GM13977 (cell line): ENCODE measurements at regions not wholly inside any gene's neighbourhood (a gene's known extent, or its start where the extent isn't known, plus 50 kb on each side); places are given as distances from the start of the nearest gene placed in this dataset.

ENCODE experiments used
- DNase-seq: peaks from one replicate; pipeline ENCODE4 v3.0.0; 2012; ENCODE audit warnings: low spot score
- CTCF ChIP-seq: IDR thresholded peaks from 2 replicates; pipeline ENCODE4 v1.5.1; 2012; ENCODE audit warnings: mild to moderate bottlenecking, control low read depth; ENCODE audit not compliant: insufficient read depth; ENCODE audit errors: extremely low read depth, missing control alignments
- in situ Hi-C: fragments of 300-500 bp; cut with MboI; formaldehyde crosslinking; loops from one replicate; pipeline ENCODE4 v1.12.0; 2022; ENCODE audit warnings: low sequenced_read_pairs, low pct_unique_long_range_greater_than_20kb, mixed read lengths, inconsistent platforms; ENCODE audit not compliant: unreplicated experiment

GRCh38 chr11:28632338-28632737 lies 524.1 kb downstream of the METTL15 start:
- no peak for TF ChIP-seq CTCF
- no peak for DNase-seq
- in situ Hi-C loops: no loop called here

- in situ Hi-C loops: no loop called here
- DNase-seq: no peak
- no peak for TF ChIP-seq CTCF
These were observed 523.0 kb downstream of the METTL15 start for GRCh38 chr11:28631148-28631547.

- in situ Hi-C loops: no loop called here
- DNase-seq: no peak
- TF ChIP-seq CTCF: no peak
These were observed 521.0 kb downstream of the METTL15 start for GRCh38 chr11:28629235-28629634.

GRCh38 chr11:28628412-28628811 lies 520.2 kb downstream of the METTL15 start:
- no peak for DNase-seq
- no peak for TF ChIP-seq CTCF
- in situ Hi-C loops: no loop called here

GRCh38 chr11:28627690-28628255 lies 519.6 kb downstream of the METTL15 start:
- no peak for TF ChIP-seq CTCF
- in situ Hi-C loops: no loop called here
- no peak for DNase-seq

- DNase-seq: no peak
- no peak for TF ChIP-seq CTCF
- in situ Hi-C loops: no loop called here
These were observed 517.3 kb downstream of the METTL15 start for GRCh38 chr11:28625532-28625931.

- in situ Hi-C loops: no loop called here
- TF ChIP-seq CTCF: no peak
- no peak for DNase-seq
These were observed 513.6 kb downstream of the METTL15 start for GRCh38 chr11:28621753-28622152.
